ENCODE measurements at regions not wholly inside any gene's neighbourhood (a gene's known extent, or its start where the extent isn't known, plus 50 kb on each side); places are given as distances from the start of the nearest gene placed in this dataset.

DNA sequence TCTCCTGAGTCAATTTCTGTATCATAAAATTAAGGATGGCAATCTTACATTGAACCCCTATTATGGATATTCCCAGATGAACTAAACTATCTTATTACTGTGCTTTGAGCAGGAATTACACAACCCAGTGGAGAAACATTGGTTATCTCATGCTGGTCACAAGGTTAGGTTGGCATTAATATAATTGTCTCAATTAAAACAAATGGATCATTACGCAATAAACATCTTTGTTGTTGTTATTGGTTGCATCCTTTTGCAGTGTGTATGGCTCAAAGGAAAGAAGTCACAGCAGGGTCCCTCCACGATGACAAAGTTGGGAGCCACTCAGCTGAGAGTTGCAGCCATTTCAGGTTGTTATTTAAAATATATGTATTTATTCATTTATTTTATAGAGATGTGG lies 297.0 kb upstream of the KLF4 start:
- TF ChIP-seq, protein P1, sequence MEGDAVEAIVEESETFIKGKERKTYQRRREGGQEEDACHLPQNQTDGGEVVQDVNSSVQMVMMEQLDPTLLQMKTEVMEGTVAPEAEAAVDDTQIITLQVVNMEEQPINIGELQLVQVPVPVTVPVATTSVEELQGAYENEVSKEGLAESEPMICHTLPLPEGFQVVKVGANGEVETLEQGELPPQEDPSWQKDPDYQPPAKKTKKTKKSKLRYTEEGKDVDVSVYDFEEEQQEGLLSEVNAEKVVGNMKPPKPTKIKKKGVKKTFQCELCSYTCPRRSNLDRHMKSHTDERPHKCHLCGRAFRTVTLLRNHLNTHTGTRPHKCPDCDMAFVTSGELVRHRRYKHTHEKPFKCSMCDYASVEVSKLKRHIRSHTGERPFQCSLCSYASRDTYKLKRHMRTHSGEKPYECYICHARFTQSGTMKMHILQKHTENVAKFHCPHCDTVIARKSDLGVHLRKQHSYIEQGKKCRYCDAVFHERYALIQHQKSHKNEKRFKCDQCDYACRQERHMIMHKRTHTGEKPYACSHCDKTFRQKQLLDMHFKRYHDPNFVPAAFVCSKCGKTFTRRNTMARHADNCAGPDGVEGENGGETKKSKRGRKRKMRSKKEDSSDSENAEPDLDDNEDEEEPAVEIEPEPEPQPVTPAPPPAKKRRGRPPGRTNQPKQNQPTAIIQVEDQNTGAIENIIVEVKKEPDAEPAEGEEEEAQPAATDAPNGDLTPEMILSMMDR (optimal IDR thresholded peaks at IDR 0.05 in 1 of 3, IDR thresholded peaks at IDR 0.05 in 1 of 3, conservative IDR thresholded peaks at IDR 0.05 in 1 of 3; ENCODE audit: extremely low read depth in 1 of 3, insufficient read depth in 2 of 3, low read length in 3 of 3): no peak
- no peak for TF ChIP-seq EZH2 (IDR thresholded peaks at IDR 0.05; ENCODE audit: low read length)

All from keratinocyte (primary cell).